ENCODE measurements at regions not wholly inside any gene's neighbourhood (a gene's known extent, or its start where the extent isn't known, plus 50 kb on each side); places are given as distances from the start of the nearest gene placed in this dataset.

DNA sequence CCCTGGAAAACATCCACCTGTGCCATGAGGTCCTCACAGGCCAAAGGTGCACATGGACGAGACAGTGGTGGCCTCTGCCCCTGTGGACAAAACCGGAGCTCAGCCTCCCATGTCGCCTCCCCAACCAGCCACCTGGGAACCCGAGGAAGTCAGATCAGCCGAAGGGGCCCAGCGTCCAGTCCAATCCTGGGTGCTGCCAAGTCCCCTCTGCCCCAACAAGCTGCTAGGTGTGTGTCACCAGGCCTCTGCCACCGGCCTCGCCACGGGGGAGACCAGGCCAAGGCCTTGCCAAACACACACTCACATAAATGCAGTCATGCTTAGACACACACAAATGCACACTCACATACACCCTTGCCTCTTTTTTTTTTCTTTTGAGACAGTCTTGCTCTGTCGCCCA, 167.8 kb downstream of the RBFOX3 start:
- intact Hi-C loops (cut with micrococcal nuclease; ENCODE audit: unreplicated experiment), result no loop called here
- Histone ChIP-seq H3K36me3 (ENCODE audit: control insufficient read depth, insufficient read depth, low read length) (no peaks in the 10 kb centered on the region), H3K9me3 (ENCODE audit: control insufficient read depth, insufficient read depth, low read depth, low read length) (no peaks in the 10 kb centered on the region), H3K4me1 (ENCODE audit: control insufficient read depth, insufficient read depth, low read length) (no peaks in the 10 kb centered on the region), H3K27ac (ENCODE audit: low read length) (no peak overlapping the region), H3K4me3 (ENCODE audit: low read depth in 2 of 2, low read length in 2 of 2) (no peak overlapping the region), H3K27me3 (ENCODE audit: control insufficient read depth, insufficient read depth, low read length) (no peaks in the 10 kb centered on the region)
- in situ Hi-C loops (cut with HindIII; ENCODE audit: low pct_unique_long_range_greater_than_20kb, low sequenced_read_pairs), result loop anchor here (25.0 kb wide), 1 partner anchor 219 kb away; no protein-coding TSS in a partner anchor
- TF ChIP-seq TCF7L2 (IDR thresholded peaks at IDR 0.05; ENCODE audit: low read depth, low read length) (no peak), REST (IDR thresholded peaks at IDR 0.05; ENCODE audit: insufficient read depth in 1 of 2, low read depth in 2 of 2, low read length in 1 of 2) (no peak), POLR2AphosphoS5 (IDR thresholded peaks at IDR 0.05; ENCODE audit: low read depth, low read length) (no peak), CTCF (IDR thresholded peaks at IDR 0.05) (no peak), SIN3A (IDR thresholded peaks at IDR 0.05; ENCODE audit: borderline replicate concordance, insufficient read depth, low read depth, low read length) (no peak)
- ChIA-PET CTCF (no interaction called here), POLR2A (no interaction called here)
- DNase-seq (ENCODE audit: low read depth, low spot score) (no peak), ATAC-seq (no peak)
- no TSS peak for BruUV-seq (replicated peaks)

- ChIA-PET POLR2A (no interaction called here), CTCF (no interaction called here)
- H3K4me3 ChIP-seq (ENCODE audit: low read depth in 2 of 2, low read length in 2 of 2), result no peak overlapping the region
- H3K9me3 ChIP-seq (ENCODE audit: control insufficient read depth, insufficient read depth, low read depth, low read length), result no peaks in the 10 kb centered on the region
- in situ Hi-C loops (cut with HindIII; ENCODE audit: low pct_unique_long_range_greater_than_20kb, low sequenced_read_pairs) (loop anchor here (25.0 kb wide), 1 partner anchor 221 kb away; no protein-coding TSS in a partner anchor), intact Hi-C loops (cut with micrococcal nuclease; ENCODE audit: unreplicated experiment) (no loop called here)
- H3K27me3 ChIP-seq (ENCODE audit: control insufficient read depth, insufficient read depth, low read length), result no peaks in the 10 kb centered on the region
- H3K4me1 ChIP-seq (ENCODE audit: control insufficient read depth, insufficient read depth, low read length), result no peaks in the 10 kb centered on the region
- TF ChIP-seq SIN3A (IDR thresholded peaks at IDR 0.05; ENCODE audit: borderline replicate concordance, insufficient read depth, low read depth, low read length) (no peak), REST (IDR thresholded peaks at IDR 0.05; ENCODE audit: insufficient read depth in 1 of 2, low read depth in 2 of 2, low read length in 1 of 2) (no peak)
- no peak overlapping the region for H3K27ac ChIP-seq (ENCODE audit: low read length)
- ATAC-seq (no peak), DNase-seq (ENCODE audit: low read depth, low spot score) (no peak)
- H3K36me3 ChIP-seq (ENCODE audit: control insufficient read depth, insufficient read depth, low read length), result no peaks in the 10 kb centered on the region
- no TSS peak for BruUV-seq (replicated peaks)
Measured at GRCh38 chr17:79441356-79442160, 169.3 kb downstream of the RBFOX3 start.
